Right renal cortex interstitium (tissue), 3 donors: ENCODE measurements at regions not wholly inside any gene's neighbourhood (a gene's known extent, or its start where the extent isn't known, plus 50 kb on each side); places are given as distances from the start of the nearest gene placed in this dataset.

Experiments used
- DNase-seq, 3 donors: peaks; one replicate each; pipeline ENCODE4 v3.0.0-alpha.2; 2013; ENCODE audit warnings: low read depth in 3 of 3, low spot score in 2 of 3

DNA sequence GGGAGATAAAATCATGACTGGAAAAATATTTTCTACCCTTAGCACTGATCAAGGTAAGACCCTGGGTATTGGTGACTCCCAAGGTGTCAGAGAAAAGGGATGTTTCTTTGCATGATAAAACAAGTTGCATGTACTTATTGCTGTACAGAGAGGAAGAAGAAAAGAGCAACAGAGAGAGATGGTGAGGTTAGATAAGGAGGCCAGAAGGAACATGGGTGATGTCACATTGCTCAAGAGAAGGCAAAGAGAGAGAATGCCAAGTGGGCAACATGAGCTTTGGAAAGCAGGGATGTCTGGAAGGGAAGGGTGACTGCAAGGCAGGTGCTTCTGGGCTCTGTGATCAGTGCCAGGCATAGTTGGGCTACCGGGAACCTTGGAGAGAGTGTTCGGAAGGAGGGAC is 65.1 kb upstream of the ADARB2 start:
- DNase-seq, result no peak

DNA sequence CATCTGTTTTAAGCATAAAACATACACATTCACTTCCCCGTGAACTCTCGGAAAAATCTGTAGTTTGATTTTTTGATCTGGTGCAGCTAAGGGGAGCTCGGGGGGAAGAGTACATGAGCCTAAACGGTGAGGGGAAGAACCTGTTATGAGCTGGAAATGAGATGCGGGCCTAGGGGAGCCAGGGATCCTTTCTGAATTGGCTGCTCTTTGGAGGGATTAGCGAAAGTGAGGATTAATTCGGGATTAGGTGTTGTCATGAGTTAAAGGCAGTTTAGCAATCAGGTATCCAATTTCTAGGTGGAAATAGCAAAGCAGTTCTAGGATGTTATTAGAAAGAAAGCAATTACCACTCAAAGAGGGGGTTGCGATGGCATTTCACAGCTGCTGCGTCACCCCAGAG is 51.1 kb upstream of the ADARB2 start:
- DNase-seq, result no peak
